ENCODE measurements at regions not wholly inside any gene's neighbourhood (a gene's known extent, or its start where the extent isn't known, plus 50 kb on each side); places are given as distances from the start of the nearest gene placed in this dataset.

DNA sequence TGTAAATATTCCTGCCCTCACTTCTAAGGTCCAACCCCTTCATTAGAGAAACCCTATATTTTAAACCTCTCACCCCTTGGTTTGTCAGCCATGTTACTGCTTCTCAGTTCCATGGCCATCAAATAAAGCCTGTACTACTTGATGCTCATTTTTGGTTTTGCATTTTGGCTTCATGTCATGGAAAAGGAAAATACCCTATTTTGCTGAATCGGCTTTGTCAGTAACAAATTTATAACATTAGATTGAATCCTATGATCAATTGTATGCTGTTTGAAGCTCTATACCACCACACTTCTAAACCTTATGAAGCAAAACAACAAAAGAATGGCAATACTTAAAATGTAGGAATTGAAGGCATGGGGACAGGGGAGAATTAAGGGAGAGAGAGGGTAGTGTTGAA is 333.1 kb downstream of the ETV1 start:
- TF ChIP-seq CSDC2 (CRISPR knock-in tag; IDR thresholded peaks at IDR 0.05), result no peak
- TF ChIP-seq, protein P1, sequence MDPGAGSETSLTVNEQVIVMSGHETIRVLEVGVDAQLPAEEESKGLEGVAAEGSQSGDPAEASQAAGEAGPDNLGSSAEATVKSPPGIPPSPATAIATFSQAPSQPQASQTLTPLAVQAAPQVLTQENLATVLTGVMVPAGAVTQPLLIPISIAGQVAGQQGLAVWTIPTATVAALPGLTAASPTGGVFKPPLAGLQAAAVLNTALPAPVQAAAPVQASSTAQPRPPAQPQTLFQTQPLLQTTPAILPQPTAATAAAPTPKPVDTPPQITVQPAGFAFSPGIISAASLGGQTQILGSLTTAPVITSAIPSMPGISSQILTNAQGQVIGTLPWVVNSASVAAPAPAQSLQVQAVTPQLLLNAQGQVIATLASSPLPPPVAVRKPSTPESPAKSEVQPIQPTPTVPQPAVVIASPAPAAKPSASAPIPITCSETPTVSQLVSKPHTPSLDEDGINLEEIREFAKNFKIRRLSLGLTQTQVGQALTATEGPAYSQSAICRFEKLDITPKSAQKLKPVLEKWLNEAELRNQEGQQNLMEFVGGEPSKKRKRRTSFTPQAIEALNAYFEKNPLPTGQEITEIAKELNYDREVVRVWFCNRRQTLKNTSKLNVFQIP (CRISPR knock-in tag; IDR thresholded peaks at IDR 0.05; ENCODE audit: borderline replicate concordance, low read depth), result no peak
- TF ChIP-seq PATZ1 (CRISPR knock-in tag; IDR thresholded peaks at IDR 0.05; ENCODE audit: borderline replicate concordance), result no peak
- no peak for TF ChIP-seq RARB (CRISPR knock-in tag; IDR thresholded peaks at IDR 0.05)
- TF ChIP-seq, protein P2, sequence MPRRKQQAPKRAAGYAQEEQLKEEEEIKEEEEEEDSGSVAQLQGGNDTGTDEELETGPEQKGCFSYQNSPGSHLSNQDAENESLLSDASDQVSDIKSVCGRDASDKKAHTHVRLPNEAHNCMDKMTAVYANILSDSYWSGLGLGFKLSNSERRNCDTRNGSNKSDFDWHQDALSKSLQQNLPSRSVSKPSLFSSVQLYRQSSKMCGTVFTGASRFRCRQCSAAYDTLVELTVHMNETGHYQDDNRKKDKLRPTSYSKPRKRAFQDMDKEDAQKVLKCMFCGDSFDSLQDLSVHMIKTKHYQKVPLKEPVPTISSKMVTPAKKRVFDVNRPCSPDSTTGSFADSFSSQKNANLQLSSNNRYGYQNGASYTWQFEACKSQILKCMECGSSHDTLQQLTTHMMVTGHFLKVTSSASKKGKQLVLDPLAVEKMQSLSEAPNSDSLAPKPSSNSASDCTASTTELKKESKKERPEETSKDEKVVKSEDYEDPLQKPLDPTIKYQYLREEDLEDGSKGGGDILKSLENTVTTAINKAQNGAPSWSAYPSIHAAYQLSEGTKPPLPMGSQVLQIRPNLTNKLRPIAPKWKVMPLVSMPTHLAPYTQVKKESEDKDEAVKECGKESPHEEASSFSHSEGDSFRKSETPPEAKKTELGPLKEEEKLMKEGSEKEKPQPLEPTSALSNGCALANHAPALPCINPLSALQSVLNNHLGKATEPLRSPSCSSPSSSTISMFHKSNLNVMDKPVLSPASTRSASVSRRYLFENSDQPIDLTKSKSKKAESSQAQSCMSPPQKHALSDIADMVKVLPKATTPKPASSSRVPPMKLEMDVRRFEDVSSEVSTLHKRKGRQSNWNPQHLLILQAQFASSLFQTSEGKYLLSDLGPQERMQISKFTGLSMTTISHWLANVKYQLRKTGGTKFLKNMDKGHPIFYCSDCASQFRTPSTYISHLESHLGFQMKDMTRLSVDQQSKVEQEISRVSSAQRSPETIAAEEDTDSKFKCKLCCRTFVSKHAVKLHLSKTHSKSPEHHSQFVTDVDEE (CRISPR knock-in tag; IDR thresholded peaks at IDR 0.05), result no peak
- TF ChIP-seq GLIS3 (CRISPR knock-in tag; IDR thresholded peaks at IDR 0.05), result no peak
- no peak for TF ChIP-seq ARNTL (CRISPR knock-in tag; IDR thresholded peaks at IDR 0.05; ENCODE audit: borderline replicate concordance, low read depth)
- no peak for TF ChIP-seq TOX (CRISPR knock-in tag; IDR thresholded peaks at IDR 0.05; ENCODE audit: borderline replicate concordance)
- TF ChIP-seq ZNF70 (CRISPR knock-in tag; IDR thresholded peaks at IDR 0.05), result no peak
- TF ChIP-seq ISL1 (CRISPR knock-in tag; IDR thresholded peaks at IDR 0.05), result no peak
- no peak for TF ChIP-seq ZFP3 (CRISPR knock-in tag; IDR thresholded peaks at IDR 0.05)
- TF ChIP-seq ZNF8 (CRISPR knock-in tag; IDR thresholded peaks at IDR 0.05), result no peak
- TF ChIP-seq ESRRG (CRISPR knock-in tag; IDR thresholded peaks at IDR 0.05), result no peak

All from SK-N-SH treated with all-trans-retinoic acid at 6 μM for 48 hours (cell line).